Uterus (tissue), 2 donors: ENCODE measurements at regions not wholly inside any gene's neighbourhood (a gene's known extent, or its start where the extent isn't known, plus 50 kb on each side); places are given as distances from the start of the nearest gene placed in this dataset.

Experiments used
- POLR2A ChIP-seq, 2 donors: fragments of 450-650 bp; IDR thresholded peaks; one replicate each; pipeline ENCODE4 v1.6.1; 2016; ENCODE audit warnings: antibody characterized with exemption in 2 of 2, mild to moderate bottlenecking in 1 of 2, moderate library complexity in 1 of 2
- TF ChIP-seq, protein P1 (sequence below), 4 experiments: fragments of 200-600 bp in 2 of 4; fragments of 450-650 bp in 2 of 4; sonication (generic) in 2 of 4; IDR thresholded peaks; one replicate each; pipeline ENCODE4 v1.5.1; 2016 to 2019; ENCODE audit warnings: antibody characterized with exemption in 4 of 4, mild to moderate bottlenecking in 2 of 4, moderate library complexity in 1 of 4

GRCh38 chr5:118441034-118441433 lies 547.3 kb downstream of the DTWD2 start:
- no peak for TF ChIP-seq POLR2A (IDR thresholded peaks at IDR 0.05)
- TF ChIP-seq, protein P1, sequence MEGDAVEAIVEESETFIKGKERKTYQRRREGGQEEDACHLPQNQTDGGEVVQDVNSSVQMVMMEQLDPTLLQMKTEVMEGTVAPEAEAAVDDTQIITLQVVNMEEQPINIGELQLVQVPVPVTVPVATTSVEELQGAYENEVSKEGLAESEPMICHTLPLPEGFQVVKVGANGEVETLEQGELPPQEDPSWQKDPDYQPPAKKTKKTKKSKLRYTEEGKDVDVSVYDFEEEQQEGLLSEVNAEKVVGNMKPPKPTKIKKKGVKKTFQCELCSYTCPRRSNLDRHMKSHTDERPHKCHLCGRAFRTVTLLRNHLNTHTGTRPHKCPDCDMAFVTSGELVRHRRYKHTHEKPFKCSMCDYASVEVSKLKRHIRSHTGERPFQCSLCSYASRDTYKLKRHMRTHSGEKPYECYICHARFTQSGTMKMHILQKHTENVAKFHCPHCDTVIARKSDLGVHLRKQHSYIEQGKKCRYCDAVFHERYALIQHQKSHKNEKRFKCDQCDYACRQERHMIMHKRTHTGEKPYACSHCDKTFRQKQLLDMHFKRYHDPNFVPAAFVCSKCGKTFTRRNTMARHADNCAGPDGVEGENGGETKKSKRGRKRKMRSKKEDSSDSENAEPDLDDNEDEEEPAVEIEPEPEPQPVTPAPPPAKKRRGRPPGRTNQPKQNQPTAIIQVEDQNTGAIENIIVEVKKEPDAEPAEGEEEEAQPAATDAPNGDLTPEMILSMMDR (IDR thresholded peaks at IDR 0.05) = no peak
